Dedifferentiated amniotic fluid mesenchymal stem cell (primary cell): ENCODE measurements at regions not wholly inside any gene's neighbourhood (a gene's known extent, or its start where the extent isn't known, plus 50 kb on each side); places are given as distances from the start of the nearest gene placed in this dataset.

Experiments
- DNase-seq: peaks from one replicate; pipeline ENCODE4 v3.0.0-alpha.2; 2016; ENCODE audit errors: extremely low spot score

DNA sequence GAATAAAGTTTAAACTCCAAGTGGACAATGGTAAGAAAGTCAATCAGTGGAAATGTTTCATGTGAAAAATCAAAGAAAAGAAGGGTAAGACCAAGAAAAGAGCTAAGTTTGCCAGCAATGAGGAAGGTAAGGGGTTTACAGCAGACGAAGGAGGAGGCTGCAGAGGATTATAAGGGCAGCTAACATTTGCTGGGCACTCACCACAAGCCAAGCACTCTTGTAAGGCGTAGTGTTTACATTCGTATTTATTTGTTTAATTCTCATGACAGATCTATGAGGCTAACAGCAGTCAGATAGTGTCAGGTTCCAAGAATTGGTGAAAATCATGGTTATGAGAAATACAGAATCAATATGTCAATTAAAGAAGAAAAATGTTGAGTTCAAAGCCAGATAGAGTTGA lies 75.2 kb upstream of the NGF start:
- DNase-seq, result no peak

- DNase-seq, result no peak
These were observed 74.7 kb upstream of the NGF start for GRCh38 chr1:115412733-115413132.

DNA sequence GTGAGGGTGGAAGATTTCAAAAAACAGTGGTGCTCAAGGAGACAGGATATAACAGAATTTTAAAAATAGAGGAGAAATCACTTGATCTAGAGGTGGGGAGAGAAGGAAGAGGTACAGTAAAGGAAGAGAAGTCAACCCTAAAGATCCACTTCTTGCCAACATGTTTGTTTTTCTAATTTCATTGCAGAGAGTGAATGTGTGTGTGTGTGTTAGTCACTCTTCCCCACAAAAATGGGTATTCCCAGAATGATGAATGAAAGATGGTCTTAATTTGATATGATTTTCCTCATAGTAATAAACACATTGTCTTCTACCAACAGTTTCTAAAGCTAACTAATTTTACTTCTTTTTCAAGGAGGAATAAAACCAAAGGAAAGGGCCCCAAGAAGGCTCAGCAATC lies 74.2 kb upstream of the NGF start:
- no peak for DNase-seq

DNA sequence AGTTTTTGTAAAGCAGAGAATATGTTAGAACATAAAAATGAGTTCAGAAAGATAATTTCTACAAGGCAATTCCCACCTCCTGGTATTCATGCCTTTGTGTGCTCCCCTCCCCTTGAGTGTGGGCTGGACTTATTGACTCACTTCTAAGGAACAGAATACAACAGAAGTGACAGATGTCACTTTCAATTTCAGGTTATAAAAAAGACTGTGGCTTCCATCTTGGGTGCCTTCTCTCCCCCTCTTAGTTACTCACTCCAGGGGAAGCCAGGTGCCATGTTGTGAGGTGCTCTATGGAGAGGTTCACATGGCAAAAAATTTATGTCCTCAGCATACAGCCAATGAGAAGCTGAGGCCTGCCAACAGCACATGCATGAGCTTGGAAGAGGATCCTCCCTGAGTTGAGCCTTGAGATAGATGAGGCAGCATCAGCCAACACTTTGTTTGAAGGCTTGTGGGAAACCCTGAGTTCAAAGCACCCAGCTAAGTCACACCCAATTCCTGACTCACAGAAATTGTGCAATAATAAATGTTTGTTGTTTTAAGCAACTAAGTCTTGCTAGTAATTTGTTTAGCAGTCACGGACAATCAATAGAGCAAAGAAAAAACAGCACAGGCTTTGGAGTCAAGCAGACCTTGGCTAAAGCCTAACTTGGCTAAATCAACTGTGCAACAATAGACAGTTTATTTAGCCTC lies 73.5 kb upstream of the NGF start:
- peak; percentile 44 for DNase-seq

DNA sequence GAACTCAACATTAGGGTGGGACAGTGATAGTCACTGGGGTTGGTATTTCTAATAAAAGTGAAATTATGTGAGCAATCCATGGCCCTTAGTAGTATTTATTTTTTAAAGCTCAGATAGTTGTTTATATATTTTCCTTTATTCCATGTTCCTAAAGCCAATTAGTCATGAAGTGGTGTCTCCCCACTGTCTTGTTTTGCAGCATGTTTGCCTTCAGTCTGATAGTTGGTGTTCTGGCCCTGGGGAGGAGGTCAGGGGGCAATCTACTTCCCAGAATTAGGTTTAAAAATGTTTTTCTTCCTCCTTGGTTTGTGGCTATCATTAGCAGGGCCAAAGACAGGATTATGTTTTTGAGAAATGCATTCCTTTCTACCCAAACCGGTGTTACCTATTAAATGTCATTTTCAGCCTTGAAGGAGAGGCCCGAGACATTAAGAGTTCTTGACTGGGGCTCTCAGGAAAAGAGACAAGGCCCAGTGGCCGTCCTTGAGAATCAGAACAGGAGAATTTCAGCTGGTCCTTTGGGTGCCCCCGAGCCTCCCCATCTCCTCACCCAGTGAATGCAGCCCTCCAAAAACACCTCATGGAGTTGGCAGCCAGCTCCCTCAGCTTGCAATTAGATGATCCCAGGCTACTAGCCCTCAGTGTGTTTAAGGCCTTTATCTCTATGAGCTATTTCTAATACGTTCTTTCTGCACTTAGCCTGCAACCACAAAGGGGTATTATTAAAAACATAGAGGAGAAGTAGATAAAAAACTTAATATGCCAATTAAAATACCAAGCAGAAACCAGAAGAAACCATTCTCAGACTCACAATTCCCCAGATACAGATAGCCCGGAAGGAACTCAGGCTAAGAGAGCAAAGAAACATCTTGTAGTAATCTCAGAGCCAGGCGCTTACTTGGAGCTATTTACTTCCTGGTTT lies 71.3 kb upstream of the NGF start:
- no peak for DNase-seq

GRCh38 chr1:115408533-115408932 lies 70.5 kb upstream of the NGF start:
- no peak for DNase-seq

- no peak for DNase-seq
These were observed 66.9 kb upstream of the NGF start for GRCh38 chr1:115404911-115405310.

DNA sequence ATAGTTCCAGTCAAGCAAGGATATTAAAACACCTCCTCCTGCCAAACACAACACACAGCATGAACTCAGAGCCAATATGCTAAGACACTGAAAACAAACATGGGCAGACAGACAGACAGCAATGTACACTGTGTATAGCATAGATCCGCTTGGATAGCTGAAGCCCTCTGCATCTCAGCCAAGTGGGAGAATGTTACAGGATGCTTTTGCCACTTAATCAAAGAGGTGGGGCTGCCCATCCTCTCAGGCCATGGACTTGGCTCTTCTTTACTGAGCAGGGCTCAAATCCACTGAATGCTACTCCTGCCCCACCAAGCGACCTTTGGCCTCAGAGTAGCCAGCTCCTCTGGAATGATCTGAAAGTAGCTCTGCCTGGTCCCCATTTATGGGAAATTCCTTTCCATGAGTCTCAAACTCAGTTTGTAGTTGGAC lies 64.7 kb upstream of the NGF start:
- peak; percentile 25 for DNase-seq

GRCh38 chr1:115401676-115402075 lies 63.6 kb upstream of the NGF start:
- DNase-seq, result no peak

GRCh38 chr1:115400891-115401290 lies 62.8 kb upstream of the NGF start:
- DNase-seq, result no peak

DNA sequence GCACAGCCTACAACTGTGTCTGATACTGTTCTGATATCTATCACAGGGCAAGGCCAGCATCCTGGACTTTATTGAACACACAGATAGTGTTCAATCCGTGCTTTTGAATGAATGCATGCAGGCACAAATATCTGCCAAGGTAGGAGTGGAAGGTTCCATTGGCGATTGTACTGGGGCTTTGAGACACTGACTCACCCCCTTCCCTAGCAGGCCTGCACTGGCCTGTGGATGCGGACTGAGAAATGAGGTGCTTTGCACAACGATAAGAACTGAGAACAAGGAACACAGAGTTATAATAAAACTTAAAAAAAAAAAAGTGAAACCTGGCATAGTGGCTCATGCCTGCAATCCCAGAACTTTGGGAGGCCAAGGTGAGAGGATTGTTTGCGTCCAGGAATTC lies 62.4 kb upstream of the NGF start:
- DNase-seq, result no peak

DNA sequence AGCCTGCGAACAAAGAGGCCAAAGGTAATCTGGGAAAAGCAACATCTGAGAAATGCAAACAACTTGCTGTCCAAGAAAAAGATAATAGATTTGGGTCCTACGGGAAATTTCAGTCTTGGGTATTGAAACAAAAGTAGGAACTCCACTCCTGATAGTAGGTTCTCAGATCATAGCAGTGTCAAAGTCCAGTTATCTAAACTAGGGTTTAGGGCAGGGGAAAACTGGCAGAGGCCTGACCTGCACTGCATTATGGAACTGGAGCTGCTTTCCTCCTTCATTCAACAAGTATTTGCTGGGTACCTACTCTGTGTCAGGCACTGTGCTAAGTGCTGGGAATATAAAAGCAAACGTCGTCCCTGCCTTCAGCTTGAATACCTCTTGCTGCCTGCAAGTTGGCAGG lies 60.7 kb upstream of the NGF start:
- no peak for DNase-seq
